ENCODE measurements at regions not wholly inside any gene's neighbourhood (a gene's known extent, or its start where the extent isn't known, plus 50 kb on each side); places are given as distances from the start of the nearest gene placed in this dataset.

DNA sequence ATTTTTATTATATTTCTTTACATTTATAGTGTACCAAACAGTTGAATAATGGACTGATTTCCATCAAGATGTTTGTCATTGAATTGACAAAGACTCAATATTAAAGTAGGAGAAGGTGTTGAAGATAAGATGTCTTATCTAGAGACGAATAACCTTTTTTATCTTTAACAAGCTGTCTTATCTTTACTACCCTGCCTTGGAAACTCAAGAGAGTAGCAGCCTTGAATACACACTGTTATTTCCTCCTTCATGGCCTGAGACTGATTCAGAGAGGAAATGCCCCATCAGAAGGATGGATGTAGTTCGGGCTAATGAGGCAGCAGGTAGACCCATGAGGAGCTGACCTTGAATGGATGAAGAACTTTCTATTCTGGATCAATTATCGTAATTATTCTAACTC lies 365.1 kb upstream of the SEMA6D start:
- no peak for FAIRE-seq

- FAIRE-seq: no peak
Observed at GRCh38 chr15:47355759-47356158, 361.5 kb upstream of the SEMA6D start.

GRCh38 chr15:47356297-47356696 lies 361.0 kb upstream of the SEMA6D start:
- FAIRE-seq: no peak

DNA sequence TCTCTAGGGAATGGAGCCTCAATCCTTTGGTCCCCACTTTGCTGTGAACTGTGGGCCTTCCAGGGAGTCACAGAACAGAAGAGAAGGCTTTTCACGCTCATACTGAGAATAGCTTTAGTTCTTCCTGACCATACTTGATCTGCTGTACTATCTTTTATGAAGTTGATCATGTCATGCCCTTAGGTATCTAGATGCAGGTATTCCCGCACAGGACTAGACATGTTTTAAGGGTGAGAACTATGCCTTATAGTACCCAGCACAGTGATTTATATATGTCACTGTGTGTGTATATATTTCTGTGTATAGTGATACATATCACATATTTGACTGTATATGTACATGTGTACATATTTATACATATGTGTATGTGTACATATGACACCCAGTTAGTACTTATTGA lies 358.4 kb upstream of the SEMA6D start:
- FAIRE-seq: no peak

DNA sequence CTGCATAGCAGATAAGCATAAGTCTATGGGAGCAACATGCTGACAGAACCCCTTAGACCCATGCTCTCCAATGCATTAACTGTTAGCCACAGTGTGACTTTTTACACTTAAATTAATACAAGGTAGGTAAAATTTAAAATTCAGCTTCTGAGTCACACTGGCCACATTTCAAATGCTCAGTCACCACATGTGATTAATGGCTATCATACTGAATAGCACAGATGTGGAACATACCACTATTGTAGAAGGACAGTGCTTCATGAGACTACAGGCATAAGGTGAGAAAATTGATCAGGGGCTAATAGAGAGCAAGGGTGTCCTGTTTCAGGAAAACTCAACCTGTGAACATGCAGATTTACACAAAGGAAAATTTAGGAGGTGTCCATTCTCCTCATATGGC lies 357.0 kb upstream of the SEMA6D start:
- FAIRE-seq: no peak

- no peak for FAIRE-seq
Observed at GRCh38 chr15:47362118-47362905, 355.0 kb upstream of the SEMA6D start.

DNA sequence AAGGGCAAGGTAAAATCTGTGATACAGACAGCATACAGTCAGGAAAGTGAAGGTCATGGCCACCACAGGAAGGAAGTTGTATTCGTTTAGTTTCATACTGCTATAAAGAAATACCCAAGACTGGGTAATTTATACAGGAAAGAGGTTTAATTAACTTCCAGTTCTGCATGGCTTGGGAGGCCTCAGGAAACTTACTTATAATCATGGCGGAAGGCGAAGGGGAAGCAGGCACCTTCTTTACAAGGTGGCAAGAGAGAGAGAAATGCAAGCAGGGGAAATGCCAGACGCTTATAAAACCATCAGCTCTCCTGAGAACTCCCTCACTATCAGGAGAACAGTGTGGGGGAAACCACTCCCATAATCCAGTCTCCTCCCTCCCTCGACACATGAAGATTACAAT lies 353.7 kb upstream of the SEMA6D start:
- FAIRE-seq: no peak

- no peak for FAIRE-seq
Observed at GRCh38 chr15:47364230-47365141, 352.8 kb upstream of the SEMA6D start.

DNA sequence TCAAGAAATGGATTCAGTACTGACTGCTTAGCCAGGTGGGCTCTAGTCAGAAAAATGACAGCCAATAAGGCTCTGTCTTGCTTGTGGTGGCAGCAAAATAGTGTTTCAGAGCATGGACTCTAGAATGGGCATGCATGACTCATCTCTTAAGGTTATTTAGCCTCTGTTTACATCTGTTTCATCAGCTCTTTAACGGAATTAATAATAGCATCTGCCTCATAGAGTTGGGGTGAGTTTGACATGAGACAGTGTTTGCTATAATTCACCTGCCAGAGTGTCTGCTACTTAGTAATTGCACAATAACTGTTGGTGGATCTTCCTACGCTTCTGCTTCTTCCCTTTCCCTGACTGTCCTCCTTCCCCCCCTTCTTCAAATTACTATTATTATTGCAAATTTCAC lies 350.4 kb upstream of the SEMA6D start:
- FAIRE-seq: no peak

DNA sequence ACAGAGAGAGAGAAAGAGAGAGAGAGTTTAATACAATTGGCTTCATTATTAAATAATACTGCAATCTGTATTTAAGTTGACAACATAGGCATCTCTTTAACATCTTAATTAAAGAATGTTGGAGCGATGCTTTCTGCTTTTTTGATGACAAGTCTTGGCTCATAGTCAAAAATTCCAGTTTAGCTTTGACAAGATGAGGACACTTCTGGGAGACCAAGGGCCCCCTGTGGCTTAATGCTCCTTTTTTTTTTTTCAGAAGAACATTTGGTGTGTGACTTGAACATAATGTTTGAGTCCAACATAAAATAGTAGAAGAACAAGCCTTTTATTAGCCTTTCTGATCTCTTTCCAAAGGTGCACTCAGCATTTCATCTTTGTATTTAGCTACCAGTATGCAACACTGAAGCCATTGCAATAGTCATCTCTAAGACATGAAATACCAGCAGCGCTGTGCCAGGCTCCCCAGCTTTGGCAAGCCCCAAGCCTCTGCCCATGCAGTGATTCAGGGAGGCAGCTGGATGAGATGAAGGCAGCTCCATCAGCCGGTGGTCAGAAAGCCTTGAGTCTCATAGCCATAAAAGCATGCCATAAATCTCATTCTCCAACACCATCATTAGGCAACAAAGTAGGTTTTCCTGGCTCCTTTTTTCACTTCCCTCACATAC lies 349.4 kb upstream of the SEMA6D start:
- FAIRE-seq: no peak

DNA sequence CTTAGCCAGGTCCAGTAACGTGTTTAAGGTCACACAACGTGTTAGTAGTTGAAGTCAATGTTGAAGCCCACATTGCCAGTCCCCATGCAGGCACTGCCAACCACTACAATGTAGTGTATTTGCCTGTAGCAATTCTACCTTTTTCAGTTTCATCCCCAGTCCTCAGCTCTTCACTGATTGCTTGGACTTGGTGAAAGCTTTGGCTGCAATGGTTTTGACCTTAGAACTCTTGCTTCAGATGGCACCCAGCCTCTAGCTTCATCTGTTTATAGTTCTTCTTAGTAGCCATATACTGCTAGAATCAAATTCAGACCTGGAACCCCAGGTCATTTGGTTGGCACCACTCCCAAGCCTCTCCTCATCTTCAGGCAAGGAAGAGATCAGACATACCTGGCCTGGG lies 345.4 kb upstream of the SEMA6D start:
- FAIRE-seq: no peak

DNA sequence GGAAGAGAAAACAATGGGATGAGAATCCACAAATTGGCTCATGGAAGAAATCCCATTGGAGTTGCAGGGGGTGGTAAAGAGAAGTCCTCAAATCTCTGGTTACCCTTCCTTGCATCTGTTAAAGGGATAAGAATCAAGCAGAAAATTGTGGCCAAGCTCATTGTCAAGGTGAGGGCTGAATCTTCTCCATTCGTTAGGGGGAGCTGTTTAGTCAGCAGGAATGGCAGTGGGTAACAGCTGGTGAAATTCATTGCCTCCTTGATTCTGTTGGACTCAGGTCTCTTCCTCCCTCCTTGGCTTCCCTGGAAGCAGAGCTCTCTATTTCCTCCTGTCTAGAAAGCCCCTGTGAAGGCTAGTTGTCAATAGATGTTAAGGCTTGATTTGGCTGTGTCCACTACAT lies 343.1 kb upstream of the SEMA6D start:
- FAIRE-seq: no peak

GRCh38 chr15:47376190-47376589 lies 341.1 kb upstream of the SEMA6D start:
- no peak for FAIRE-seq

DNA sequence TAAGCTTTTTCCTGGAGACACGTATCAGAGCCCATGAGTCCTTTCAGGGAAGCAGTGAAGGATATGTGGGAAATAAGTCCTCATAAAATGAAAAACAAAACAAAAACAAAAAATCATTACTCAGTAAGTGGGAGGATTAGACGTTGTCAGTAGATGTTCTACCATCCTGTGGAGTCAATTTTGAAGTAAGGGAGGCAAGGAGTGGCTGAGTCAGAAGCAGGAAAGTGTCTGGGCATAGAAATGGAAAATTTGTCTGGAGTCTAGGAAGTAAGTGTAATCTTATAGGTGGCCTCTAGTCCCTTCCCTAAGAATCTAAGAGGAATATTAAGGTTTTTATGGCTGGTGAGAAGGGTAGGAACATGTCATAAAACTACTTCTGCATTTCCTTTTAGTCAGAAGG lies 339.8 kb upstream of the SEMA6D start:
- no peak for FAIRE-seq

DNA sequence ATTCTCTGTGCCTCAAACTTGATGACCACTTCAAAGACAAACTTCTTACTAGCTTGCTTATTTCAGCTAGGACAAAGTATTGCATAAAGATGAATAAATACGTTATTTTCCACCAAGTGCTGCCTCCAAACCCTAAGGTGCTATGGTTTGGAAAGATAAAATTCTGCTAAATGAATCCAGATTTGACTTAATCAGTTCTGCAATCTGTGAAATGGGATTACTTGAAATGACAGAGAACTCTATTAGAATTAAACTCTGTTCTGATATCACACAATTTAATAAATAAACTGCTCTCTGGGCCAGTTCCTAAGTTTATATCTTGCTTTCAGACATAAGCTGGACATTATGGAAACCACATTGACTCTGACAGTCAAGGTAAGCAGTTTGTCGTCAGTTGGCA lies 338.8 kb upstream of the SEMA6D start:
- no peak for FAIRE-seq

DNA sequence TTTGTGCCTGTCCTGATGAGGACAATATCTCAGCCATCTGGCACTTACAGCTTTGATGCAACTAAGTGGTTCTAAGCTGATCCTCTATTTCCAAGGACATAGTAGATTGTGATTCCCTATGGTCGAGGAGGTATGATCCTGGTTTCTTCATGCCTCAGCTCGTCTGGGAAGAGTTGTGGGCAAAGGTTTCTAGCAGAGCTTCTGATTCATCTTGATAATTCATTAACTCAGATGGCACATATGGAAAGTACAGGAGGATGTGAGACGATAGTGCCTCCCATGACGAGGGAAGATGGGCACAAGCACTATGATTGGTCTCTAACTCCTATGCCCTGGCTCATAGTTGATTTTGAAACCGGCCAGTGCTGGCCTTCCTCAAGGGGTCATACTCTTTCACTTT lies 334.2 kb upstream of the SEMA6D start:
- FAIRE-seq: no peak

GRCh38 chr15:47383801-47384200 lies 333.5 kb upstream of the SEMA6D start:
- no peak for FAIRE-seq

GRCh38 chr15:47384341-47384740 lies 333.0 kb upstream of the SEMA6D start:
- no peak for FAIRE-seq

- no peak for FAIRE-seq
Observed at GRCh38 chr15:47384776-47385175, 332.5 kb upstream of the SEMA6D start.

DNA sequence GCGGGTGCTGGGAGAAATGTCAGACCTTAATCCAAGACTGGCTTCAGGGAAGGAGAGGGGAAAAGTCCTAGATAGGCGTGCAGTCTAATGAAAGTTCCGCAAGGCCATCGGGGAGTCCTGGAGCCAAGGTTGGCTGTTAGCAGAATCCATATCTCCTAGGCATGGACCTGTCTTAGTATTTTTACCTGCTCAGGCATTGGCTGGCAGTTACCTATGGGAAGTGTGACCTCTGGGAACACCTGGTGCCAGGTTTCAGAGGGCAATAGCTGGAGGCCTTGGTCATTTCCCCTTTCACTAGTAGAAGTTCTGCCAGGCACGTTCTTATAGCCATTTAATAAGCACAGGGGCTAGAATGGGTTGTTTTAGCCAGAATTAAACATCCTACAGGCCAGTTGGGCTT lies 330.8 kb upstream of the SEMA6D start:
- no peak for FAIRE-seq

GRCh38 chr15:47388299-47388698 lies 329.0 kb upstream of the SEMA6D start:
- no peak for FAIRE-seq

DNA sequence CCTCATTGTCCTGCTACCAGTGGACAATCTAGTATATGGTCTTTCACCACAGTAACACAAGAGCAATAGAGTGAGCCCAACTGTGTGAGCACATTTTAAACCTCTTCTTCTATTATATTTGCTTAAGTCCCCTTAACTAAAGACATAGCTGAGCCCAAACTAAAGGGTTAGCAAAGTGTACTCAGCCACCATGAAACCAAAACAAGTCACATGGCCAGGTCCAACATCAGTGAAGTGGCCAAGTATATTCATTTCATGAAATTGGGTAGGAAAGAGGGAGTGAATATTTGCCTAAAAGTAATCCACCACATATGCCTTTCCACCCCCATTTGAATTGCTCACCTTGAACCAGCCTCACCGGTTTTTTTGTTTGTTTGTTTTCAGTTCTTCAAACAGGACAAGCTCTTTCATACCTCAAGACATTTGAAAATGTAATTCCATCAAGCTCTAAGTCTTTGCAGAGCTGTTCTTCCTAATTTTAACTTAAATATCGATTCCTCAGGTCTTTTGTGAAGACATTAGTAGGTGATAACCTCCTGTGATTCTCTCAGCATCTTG lies 327.0 kb upstream of the SEMA6D start:
- no peak for FAIRE-seq

DNA sequence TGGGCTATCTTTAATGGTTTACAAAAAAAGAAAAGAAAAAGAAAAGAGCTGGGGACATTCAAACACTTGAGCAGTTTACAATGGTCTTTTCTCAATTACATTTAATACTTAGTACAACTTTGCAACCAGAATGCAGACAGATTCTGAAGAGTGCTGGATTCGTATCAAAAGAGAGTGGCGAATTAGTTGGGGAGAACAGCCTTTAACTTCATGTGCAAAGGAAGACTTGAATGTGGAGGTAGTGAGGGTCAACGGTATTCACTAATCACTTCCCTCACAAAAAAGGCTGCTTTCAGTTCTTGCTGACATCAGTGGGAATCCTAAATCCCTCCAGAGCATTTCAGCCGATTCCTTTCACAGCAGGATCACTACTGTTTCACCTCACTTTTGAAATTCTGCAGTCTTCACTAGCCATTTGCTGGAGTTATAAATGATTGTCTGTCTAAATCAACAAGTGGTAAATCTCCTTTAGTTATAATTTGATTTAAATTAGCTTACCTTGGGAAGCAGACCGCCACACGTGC lies 323.0 kb upstream of the SEMA6D start:
- no peak for FAIRE-seq

Data from G401.6 (cell line).